ENCODE measurements at regions not wholly inside any gene's neighbourhood (a gene's known extent, or its start where the extent isn't known, plus 50 kb on each side); places are given as distances from the start of the nearest gene placed in this dataset.

DNA sequence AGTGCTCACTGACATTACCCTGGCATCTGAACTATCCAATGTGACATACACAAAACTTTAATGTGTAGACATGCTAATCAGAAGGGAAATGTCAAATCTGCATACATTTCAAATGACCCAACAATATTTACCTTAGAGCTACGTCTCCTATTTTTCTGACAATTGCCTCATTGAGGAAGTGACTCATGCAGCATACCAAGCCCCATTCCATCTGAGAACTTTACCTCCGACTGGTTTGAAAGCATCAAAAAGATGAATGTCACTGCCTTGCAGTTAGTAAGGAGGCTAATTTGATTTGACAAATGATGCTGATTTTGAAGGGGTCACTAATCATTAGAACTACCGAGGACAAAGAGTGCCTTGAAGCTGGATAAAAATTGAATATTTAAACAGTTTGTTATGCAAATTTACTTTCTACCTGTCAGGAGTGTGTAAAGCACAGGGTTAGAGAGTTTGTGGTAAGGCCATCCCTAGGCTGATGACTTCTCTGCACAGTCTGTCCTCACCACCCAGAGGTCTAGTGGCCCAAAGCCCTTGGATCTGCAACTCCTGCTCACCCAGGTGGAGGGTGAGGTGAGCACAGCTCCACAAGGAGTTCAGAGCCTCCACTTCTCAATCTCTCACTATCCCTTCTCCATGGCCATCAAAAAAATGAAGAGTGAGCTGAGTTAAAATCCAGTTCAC is 500.3 kb upstream of the C1orf87 start:
- FAIRE-seq: no peak

DNA sequence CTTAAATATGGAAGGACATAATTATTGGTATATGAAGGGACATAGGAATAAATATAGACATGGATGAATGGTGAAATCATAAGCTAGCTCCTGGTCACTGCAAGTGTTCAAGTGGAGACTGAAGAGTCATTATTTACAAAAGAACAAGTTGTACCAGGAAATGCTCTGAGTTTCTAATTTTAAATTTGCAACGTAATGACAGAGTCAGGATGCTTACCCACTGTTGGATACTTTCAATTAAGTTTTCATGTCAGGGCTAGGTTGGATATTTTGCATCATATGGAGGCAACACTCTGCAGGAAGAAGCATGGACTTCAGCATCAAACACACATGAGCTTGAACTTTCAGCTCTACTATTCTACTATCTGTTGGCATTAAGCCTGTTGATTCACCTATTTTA is 499.6 kb upstream of the C1orf87 start:
- FAIRE-seq: no peak

DNA sequence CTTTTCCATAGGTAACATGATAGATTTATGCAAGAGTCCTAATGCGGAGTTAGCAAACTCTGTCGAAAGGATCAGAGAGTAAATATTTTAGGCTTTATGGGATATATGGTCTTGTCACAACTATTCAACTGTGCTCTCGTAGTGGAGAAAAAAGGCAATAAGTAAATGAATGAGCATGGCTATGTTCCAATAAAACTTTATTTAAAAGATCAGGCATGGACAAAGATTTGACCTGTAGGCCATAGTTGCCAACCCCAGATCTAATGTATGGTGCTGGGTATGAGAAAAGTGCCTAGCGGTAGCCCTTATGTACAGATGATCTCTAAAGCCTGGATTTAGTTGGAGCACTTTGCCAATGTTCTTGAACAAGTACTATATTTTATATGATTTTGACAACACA is 498.8 kb upstream of the C1orf87 start:
- FAIRE-seq: no peak

DNA sequence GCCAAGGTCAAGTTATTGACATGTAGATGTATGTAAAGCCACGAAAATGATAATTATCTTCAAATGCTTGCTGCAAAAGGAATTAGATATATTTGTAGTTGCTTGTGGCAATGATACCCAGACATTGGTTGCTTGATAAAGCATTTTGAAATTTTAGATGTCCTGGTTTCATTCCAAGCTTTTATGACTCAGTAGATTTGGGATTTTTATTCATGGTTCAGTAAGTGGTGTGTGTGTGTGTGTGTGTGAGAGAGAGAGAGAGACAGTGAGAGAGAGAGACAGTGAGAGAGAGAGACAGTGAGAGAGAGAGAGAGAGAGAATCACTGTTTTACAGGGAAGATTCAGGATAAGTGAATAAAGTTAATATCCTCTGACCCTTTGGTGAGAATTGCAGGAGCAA is 498.2 kb upstream of the C1orf87 start:
- FAIRE-seq: no peak

DNA sequence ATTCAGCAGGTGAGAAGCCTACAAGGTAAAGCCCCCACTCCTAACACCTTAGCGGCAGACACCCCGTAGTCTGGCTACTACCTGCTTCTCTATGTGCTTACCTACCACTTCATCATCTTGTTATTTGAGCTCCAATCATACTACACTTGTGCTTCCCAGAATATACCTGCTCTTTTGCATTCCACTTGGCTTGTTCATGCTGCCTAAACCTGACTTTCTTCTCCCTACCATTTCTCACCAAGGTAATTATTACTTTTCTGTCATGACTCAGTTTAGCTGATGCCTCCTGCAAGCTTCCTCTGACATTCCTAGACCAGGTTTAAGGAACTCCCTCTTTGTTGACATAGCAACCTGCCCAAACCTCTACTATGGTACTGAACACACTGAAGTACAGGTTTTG is 495.6 kb upstream of the C1orf87 start:
- no peak for FAIRE-seq

DNA sequence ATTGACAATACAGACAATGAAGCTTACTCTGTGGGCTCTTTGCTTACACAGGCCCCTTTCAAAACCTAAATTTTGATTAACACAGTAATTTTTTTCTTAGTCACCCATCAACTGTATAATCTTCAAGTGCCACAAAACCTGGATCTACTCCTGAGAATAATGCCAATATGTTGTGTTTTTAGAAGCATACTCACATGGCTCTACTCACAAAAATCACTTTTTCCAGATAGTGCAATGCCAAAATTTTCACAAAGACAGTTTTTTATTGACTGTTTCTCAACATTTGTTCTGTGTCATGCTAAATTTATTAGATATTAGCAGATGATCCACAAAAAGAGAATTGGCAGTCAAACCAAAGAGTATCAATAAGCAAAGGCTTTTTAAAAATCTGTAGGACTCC is 493.7 kb upstream of the C1orf87 start:
- no peak for FAIRE-seq

DNA sequence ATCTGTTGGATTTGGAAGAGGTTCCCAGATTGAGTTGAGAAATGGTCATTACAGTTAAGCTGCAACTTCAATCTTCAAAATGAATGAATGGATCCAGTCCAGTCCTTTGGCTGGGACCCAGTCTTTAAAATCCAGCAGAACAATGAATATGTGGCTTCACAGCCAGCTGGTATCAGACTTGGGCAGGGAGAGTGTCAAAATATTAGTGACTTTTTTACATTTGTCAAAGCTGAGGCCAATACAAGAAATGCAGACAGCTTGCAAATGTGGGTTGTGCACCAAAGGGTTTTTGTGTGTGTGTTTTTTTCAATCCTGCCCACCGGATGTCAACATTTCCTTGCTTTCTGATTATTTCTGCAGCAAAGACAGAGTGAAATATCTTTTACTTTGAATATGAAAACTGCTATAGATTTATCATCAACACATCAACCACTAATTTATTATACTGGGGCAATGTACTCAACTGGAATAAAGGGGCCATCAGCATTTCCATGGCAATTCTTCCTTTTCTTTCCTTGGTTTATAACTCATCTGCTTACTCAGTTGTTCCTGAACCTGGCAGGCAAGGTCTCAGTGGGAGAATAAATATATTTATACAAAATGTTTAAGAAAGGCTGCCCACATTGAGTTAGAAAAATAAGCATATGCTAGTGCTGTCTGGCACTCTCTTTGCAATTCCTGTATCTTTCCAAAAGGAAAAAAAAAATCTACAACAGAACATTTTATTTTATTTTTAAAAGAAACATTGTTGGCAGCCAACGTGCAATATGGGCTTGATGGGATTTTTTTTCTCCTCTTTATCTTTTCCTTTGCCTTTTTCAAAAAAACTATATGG is 491.6 kb upstream of the C1orf87 start:
- no peak for FAIRE-seq

DNA sequence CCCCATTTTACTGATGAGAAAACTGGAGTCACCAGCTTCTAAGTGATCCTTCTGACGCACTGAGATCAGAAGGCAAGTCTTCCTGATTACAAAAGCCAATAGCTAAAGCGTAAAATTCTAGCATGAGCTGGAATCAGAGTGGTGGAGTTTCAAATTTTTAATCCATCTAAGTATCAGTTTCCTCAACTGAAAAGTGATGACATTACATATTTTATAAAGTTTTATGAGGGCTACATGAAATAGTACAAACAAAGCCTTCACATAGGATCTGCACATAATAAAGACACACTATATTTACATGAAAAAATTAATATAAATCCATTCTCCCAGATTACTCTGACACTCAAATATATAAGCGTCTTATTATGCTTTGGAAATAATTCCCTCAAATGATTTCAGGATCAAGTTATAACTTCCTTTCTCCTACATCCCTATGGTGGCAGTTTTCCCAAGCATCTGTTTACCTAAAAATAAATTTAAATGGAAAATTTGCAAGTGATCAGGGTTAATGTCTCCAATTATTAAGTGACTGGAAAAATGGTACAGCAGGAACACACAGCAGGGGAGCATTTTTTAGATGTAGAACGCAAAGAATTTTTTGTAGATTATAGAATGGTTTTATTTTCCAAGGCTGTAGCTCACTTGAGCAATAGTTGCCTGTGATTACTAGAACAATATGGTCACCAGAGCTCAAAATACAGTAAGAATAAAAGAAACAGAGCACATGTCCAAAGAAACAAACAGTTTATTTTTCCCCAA is 490.4 kb upstream of the C1orf87 start:
- no peak for FAIRE-seq

DNA sequence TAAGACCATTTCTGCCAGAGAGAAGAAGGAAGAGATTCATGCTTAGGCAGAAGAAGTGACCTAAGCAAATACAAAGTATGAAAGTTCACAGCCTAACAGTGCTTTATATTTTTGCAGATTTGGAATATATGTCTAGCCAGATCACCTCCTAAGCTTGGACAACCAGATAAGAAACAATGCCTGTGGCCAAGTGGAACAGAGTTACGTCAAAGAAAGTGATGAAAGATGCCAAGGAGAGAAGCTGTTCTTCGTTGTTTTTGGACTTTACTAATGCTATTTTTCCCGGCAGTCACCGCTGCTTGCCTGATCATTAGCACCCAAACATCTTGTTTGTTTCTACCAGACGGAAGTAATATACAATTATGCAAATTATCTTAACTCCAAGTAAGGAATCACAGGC is 489.2 kb upstream of the C1orf87 start:
- FAIRE-seq: no peak

DNA sequence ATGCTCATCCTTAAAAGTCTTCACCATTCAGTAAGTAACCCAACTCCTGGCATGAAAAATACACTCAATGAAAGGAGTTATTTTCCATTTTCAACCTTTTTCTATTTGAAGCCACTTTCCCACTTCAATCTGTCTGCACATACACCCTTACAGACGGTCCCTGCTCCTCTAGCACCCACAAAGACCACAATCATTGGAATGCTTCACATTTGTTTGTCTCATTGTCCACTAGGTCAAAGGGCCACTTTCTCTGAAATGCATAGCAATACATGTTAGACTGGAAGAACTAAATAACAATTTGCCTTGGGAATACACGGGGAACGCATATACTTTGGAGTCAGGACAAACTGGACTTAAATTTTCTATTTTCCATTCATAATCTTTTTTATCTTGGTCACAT is 487.1 kb upstream of the C1orf87 start:
- no peak for FAIRE-seq

DNA sequence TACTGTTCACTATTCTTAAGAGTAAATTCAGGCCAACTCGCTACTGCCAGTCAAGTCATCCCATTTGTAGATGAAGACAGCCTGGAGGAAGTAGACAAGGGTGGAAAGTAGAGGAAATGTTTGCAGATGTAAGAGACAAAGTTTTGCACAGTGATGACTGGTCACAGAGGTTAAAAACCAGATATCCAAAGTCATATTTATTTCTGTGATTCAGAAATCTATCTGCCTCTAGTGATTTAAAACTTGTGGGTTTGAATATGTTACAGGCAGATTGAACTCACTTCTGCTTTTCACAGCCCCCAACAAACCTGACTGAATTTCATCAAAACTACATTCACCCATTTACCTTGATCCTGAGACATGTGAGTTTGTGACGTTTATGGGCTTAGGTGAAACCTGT is 484.7 kb upstream of the C1orf87 start:
- FAIRE-seq: no peak

DNA sequence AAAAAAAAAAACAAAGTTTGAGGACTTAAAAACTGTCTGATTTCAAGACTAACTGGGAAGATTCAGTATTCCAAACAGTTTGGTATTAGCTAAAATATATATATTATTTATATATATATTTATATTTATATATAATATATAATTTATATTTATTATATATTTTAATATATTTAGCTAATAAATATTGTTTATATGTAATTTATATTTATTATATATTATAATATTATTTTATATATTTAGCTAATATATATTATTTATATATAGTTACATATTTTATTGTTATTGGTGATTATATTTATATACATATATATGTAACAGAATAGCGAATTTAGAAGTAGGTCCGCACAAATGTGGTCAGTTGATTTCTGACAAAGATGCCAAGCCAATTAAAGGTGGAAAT is 480.2 kb upstream of the C1orf87 start:
- FAIRE-seq: peak; percentile 83

DNA sequence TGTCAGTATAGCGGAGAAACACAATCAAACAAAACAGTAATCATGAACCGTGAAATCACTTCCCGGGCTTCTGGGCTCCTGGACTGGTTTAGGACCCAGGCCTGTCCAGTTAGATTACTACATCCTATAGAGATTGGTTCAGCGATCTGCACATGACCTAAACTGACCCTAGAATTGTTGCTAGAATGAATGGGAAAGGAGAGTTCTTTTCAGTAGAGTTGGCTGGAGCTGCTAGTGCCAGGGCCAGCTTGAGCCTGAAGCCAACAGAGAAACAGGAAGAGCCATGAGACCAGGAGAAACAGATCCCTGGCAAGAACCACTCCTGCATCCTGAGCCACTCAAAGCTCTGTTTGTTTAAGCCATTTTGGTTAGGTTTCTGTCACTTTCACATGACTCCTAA is 474.3 kb upstream of the C1orf87 start:
- FAIRE-seq: no peak

DNA sequence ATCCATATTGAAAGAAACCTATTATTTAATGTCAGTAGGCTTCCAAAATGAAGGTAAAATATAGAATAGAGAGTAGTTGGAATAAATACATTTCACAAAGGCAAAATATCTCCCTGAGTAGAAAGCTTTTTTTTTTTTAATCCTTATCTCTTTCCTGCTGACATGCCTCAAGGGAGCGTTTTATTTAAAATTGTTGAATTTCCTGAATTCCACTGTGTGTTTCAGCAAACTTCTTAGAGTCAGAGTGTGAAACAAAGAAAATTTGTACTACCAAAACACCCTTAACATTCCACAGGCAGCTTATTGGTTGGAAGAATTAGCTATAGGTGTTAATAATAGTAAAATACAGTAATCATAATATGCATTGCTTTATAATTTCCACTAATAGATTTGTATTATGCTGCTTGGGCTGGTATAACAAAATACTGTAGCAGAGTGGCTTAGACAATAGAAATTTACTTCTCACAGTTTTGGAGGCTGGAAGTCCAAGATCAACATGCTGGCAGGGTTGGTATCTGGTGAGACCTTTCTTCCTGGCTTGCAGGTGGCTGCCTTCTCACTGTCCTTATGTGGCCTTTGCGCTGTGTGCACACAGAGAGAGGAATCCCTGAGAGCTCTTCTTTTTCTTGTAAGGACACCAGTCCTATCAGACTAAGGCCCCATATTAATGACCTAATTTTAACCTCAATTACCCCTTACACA is 468.4 kb upstream of the C1orf87 start:
- no peak for FAIRE-seq

DNA sequence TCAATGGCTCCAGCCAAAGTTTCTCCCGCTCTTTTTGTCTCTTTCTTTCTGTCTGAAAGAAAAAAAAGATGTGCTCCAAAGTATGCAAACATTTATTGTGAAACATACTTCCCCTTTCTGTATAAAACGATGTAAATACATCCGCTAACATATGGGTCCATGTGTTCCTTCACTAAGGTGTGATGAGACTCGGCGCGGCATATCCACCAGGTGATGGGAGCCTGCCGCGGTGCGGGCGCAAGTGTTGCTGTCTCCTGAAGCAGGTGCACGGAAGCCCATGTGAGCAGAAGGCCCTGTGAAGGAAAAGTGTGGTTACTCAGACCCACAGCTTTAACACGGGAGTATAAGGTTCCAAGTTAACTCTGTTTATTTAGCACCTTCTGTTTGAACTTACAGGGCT is 466.6 kb upstream of the C1orf87 start:
- no peak for FAIRE-seq

DNA sequence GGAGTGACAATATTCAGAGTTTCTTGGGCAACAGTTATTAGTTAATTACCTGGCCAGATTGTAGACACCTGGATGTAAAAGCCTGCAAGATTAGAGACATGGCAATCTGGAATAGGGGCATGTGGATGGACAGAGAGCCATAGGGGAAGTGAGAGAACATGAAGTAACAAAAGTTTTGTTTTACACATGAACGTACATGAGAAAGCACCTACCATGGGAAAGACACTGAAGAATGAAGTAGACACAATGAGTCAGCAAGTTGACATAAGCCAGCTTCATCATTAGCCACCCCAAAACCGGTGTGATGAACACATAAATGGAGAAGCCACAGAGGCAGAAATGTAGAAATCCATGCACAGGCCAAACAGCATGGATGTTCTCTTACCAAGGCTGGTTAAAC is 462.1 kb upstream of the C1orf87 start:
- no peak for FAIRE-seq

DNA sequence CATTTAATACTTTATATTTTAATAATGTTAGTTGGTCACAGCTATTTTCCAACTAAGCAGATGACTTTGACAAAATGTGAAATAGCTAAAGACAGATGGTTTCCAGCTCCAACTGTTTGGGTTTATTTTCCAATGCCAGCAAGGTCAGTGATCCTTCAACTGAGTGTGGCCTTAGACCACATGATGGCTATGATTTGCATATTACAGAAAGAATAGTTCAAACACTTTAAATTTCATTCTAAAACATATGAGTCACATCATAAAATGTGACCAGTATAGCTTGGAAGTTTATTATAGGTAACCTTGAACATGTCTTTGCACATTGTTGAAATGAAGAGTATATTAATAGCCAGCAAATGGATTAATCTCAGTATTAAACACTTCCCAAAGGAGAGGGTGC is 454.0 kb upstream of the C1orf87 start:
- FAIRE-seq: no peak

DNA sequence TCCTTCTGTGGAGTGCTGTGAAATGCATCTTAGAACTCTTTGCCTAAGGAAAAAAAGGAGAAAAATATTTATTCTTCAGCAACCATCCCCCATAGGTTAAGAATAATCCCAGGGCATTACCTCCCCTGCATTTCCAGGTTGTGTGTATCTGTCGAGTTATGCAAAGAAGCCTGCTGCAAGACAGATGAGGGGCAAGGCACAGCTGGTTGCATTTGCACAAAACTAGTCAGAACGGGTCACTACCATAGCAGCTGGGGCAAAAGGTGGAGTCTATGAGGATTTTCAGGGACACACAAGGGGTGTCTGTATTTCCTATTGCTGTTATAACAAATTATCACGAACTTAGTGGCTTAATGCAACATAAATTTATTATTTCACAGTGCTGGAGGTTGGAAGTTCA is 443.4 kb upstream of the C1orf87 start:
- FAIRE-seq: no peak

DNA sequence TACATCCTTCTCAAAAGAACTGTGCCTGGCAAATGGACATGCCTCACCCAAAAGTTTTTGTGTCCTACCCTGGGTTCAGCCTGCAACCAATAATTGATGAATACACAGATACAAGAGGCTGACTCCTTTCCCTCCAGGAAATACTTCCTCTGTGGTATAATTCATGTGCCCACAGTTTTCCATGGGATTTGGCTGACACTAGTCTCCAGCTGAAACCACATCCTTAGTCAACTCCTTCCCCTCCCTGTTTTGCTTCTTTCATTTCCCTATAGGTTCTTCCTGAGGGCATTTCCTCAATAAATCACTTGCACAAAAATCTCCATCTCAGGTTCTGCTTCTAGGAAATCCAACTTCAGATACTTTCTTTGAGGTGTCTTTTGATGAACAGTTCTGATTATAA is 436.6 kb upstream of the C1orf87 start:
- FAIRE-seq: no peak

DNA sequence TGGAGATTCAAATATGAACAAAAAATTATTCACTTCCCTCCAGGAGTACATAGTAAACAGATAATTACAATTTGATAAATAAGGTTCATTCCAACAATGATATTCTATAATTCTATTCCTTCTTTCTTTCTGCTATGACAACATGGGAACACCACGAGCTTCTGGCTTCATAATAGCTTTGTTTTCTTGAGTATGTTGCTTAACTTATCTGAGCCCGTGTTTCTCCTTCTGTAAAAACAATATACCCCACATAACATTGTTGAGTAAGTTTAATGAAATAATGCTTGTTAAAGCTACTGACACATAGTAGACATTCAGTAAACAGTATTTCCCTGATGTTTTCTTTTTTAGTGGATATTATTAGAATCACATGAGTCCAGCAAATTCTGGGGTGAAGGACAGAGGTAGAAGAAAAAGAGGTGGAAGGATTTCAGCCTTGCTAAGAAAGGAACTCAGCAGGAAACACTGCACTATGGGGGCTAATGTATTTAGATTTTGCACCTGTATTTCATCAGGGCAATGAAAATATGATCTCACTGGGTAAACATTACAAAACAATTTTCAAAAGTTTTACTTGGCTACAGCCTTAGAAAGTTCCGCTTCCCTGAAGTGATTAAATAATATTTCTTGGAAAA is 430.8 kb upstream of the C1orf87 start:
- FAIRE-seq: no peak

DNA sequence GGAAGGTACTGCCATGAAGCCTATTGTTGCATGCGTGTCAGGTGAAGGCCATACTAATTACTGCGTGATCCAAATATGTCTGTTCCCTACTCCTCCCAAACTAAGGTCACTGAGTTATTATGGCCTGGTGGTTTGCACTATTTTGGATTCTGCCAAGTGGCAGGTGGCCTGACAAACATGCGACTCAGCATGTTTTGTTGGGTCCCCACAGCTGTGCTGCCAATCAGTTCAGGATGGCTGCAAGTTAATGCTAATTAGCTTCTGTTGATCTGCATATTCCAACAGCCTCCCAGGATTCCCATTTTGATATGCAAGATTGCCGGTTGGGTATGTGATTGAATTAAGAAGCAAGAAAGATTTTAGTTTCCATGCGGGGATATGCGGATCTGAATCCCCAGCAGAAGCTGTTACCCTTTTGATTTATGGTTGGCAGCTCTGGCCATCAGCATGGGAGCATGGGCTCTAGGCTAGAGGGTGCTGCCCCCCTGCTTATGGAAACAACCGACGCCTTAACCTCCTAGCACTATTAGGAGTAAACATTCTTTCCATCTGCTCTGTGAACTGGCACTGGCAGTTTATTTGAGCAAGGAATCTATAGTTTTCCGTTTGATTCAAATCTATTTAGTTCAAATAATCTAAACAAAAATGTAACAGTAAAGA is 429.8 kb upstream of the C1orf87 start:
- FAIRE-seq: no peak

DNA sequence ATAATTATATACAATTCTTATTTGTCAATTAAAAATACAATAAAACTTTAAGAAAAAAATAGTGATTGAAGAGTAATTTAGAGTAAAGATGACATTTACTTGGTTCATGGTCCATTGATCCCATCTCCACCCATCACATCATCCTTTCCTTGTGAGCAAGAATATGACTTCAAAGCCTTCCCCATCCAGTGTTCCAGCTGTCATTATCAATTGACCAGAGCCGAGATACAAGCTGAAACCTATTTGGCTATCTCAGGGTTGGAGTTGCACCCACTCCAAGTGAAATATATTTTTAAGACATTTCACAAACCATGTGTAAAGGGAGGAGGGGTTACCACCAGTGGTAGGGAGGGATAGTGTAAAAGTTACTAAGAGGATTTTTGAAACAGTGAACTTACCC is 428.9 kb upstream of the C1orf87 start:
- FAIRE-seq: no peak

Data from endometrium (tissue), 2 donors.